ENCODE measurements at regions not wholly inside any gene's neighbourhood (a gene's known extent, or its start where the extent isn't known, plus 50 kb on each side); places are given as distances from the start of the nearest gene placed in this dataset.
"Not testable (repeated sequence)": the region's sequence is repeated elsewhere in the genome, so short reads cannot be mapped to it uniquely, and the experiment has no call there.

DNA sequence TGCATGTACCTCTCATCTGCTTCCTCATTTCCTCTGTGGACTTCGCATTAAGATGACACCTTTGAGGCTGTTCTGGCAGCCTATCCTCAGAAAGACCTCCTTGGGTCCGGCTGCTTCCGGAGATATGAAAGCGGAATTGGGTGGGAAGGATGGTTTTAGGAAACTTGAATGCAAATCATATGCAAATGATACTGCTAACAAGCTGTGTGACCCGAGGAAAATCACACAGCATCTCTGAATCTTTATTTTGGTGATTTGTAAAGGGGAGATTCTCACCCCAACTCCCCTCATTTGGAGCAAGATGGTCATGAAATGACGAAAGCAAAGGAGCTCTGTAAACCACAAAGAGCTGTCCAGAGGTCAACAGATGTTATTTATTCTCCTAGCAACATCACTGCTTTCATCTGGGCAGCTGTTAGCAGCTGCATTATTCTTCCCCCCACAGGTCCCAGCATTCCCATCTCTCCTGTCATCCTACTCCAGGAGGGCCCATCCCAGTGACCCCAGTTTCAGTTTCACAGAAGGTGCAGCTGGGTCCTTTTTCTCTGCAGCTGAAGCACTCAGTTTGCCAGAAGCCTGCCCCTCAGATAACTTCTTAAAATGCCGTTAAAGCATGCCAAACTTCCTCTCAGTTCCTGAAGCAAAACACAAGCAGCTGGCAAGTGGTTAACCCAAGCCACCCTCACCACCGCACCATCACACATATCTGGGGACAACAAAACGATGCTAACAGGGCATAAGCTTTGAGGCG is 269.5 kb downstream of the SEC61B start:
- DNase-seq: no peak

DNA sequence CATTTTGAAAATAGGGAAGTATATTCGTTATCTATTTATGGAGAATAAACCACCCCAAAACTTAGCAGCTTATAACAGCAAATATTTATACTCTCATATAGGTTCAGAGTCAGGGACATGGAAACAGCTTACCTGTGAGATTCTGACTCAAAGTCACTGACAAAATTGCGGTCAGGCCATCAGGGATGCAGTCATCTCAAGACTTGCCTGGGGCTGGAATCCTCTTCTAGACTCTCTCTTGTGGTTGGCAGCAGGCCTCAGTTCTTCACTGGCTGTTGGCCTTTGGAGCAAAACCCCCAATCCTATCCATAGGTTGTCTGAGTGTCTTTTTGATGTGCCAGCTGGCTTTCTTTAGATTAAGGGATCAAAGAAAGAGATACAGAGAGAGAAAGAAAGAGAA is 275.6 kb downstream of the SEC61B start:
- DNase-seq: no peak

DNA sequence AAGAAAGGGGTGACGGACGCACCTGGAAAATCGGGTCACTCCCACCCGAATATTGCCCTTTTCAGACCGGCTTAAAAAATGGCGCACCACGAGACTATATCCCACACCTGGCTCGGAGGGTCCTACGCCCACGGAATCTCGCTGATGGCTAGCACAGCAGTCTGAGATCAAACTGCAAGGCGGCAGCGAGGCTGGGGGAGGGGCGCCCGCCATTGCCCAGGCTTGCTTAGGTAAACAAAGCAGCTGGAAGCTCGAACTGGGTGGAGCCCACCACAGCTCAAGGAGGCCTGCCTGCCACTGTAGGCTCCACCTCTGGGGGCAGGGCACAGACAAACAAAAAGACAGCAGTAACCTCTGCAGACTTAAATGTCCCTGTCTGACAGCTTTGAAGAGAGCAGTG is 276.9 kb downstream of the SEC61B start:
- not testable (repeated sequence) for DNase-seq

DNA sequence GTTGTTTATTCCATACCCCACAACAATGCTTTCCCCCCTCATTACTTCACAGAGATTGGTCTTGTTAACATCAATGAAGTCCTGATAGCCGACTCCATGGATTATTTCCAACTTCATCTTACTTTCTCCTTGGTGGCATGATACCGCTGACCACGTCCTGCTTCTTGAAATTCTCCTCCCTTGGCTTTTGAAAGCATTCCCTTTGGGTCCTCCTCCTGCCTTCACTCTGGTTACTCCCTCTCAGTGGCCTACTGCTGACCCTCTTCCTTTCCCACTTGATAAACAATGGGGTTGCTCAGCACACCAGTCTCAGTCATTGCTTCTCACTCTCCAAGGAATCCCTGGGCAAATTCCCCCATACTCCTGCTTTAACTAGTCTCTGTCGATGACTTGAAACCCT is 283.9 kb downstream of the SEC61B start:
- no peak for DNase-seq

DNA sequence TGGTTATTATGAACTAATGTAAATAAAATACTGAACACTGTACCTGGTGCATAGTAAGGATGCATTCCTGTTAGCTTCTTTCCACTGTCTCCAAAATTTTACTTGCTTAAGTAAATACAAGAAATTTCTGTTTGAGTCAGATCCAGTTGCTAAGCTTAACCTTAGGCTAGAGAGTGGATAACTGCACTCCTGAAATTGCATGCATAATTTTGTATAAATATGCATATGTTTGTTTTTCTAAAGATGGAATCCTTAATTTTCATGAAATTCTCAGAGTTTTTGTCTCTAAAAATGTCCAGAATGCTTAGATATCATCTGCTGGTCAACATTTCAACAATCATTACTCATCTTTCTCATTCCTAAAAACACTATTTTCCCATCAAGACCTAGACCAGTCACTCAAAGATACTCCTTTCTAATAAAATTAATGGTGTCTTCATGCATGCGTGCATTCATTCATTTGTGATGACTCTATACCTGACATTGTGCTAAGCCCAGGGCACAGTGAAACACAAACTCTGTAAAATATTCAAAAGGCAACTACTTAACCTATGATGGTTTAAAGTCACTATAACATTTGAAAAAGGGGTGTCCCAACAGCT is 284.8 kb downstream of the SEC61B start:
- DNase-seq: no peak

DNA sequence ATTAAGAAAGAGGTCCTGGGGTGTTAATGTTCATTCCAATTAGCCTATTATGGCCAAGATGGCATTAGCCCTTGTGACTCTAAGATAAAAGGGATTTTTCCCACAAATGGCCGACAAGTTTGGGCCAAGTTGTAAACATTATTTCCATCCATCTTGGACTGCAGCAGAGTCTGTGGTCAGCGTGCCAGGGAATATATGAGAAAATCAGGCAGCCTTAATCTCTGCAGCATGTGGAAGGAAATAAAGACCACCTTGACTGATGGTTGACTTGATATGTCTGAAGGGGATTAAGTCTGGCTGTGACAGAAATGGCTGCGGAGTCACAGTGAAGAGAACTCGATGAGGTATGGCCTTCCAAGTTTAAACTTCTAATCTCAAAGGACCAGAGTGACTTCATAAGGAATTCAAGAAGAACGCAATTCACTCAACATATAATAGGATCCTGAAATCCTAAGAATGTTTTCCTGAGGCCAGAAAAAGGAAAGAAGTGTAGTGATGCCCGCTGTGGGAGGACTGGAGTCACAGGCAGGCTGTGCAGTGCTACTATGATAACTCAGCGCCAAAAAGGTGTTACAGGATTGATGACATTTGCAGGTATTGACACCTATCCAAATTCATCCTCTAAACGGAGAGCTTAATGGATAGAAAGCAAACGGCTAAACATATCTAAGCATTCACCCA is 287.1 kb downstream of the SEC61B start:
- no peak for DNase-seq

DNA sequence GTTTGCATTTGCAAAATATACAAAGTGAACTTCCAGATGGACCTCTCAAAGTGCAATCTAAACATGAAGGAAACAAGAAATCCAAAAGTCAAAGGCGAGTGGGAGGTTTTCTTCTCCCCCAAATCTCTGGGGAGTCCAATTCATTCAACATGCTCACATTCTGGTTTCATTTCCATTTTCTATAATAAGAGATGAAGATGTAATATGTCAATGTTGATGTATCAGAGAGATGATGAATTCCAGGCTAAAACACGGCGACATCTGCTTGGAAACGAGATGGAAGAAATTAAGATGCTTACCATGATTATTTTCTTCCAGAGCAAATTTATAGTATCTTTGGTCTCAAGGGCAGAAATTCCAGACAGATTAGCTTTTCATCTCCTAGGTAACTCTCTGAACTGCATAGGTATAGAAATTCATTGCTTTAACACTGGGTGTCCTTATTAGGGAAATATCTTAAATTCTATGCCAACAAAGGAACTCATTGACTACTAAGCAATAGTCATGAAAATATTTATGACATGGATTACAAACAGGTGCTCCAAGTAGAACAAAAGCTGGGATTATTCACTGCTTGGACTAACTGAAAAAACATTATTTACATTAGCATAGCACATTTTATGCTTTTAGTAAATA is 287.9 kb downstream of the SEC61B start:
- no peak for DNase-seq

DNA sequence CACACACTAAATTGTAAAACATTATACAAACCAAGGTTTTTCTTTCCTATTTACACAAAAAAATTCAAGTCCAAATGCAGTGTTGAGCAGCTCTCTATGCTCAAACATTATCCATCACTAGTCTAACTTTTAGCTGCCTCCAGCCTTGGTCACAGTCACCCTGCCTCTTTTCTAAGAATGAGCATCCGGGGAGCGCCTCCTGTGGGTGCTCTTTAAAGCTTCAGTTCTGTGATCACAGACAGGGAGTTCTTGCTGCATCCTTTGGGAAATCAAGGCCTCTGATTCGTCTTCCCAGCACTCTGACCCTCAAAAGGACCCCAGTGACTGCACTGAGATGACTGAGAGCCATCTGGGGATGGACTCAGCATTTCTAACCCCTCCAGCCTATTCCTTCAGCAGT is 289.6 kb downstream of the SEC61B start:
- no peak for DNase-seq

DNA sequence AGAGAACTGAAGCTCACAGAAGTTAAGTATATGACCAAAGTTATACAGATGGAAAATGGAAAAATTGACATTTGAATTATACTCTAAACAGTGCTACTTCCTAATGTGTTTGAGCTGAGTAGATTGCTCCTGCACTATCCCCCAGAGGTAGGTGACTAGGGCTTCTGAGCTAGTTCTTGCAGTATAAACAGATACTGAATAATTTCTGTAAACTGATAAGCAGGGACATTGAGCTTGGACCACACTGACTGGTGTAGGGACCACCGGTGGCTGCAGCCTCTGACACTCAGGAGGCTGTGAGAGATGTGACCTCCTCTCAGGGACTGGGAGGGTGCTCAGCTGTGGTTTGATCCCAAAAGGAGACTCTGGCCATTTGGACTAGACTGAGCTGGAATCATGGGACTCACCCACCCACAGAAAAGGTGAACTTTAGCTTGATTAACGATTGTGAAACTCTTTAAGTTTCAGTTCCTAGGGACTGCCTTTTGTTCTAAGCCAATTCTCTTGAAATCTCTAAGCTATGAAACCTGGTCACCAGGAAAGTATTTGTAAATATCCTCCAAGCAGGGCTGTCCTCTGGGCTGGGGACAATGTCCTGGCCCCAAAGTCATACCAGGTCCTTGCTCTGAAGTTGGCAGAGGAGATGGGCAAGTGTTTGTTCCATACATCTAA is 291.5 kb downstream of the SEC61B start:
- no peak for DNase-seq

DNA sequence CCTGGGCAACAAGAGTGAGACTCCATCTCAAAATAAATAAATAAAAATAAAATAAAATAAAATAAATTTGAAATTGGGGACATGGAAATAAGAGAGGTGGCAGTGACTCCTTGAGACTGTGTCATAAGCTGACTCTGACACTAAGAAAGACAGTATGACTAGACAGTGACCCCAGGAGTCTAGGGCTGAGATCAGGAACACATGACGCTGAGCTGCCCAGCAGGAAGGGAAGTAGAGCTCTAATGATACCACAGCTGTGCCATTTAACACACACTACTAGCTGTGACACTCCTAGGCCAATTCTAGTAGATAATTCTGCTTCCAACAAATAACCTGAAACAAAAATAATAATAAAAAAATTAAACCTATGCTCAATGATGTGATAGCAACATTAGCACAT is 293.0 kb downstream of the SEC61B start:
- no peak for DNase-seq

DNA sequence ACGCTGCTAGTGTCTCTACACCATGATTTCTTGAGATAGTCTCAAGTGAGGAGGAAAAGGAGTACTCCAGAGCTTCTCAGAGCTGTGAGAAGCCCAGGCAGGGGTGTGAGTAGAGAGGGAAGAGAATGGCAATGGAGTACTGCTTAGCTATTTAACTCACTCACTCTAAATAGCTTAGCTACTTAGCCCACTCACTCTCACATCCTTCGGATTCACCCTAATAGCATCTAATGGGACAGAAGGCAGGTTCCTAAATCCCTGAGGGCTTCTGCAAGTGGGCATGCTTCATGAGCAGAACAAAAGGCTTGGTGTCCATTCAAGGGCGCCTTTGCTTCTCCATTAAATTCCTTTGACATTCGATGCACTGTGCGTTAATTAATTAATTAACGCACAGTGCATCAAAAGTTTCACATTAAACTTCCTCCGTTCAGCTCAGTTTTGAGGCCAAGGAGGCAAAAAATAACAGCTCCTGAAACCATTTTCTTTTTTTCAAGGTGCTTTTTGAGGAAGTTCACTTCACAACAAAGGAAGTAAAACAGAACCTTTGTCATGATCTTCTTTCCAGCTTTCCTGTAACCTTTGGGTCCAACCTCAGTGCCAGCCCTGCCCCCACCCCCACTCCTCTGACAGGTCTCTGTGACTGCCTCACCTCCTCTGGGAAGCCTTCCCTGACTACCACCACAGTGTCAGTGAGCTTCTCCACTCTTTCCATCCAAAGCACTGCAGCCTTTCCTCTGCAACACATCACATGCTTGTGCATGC is 294.0 kb downstream of the SEC61B start:
- DNase-seq: no peak

DNA sequence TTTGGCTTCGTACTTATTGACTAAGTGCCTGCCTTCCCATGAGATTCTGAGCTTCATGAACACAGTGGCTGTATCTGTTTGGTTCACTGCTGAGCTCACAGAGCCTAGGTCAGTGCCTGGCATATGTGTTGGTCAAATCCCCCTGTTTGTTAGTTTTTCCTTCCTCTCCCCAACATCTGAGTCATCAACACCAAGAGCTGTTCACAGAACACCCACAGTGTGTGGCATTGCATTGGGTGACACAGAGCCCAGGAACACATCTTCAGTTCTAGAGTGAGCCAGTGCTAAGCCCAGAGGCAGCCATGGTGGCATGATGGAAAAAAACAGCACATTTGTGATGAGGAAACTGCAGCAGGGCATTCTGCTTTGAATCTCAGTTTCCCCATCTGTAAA is 294.6 kb downstream of the SEC61B start:
- DNase-seq: no peak

DNA sequence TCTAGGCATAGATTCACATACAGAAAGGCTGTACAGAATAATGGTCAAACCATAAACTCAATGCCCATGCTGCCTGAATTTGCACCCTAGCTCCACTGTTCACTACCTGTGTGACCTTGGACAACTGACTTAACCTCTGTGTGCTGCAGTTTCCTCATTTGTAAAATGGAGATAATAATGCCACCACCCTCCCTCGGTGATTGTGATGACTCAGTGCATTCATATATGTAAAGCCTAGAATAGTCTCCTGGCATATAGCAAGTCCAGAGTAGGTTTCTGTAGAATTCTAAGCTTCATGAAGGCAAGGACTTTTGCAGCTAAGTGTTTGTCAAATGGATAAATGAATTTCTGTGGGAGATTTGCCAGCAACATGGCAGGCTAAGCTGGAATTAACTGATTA is 297.8 kb upstream of the NR4A3 start:
- no peak for DNase-seq

DNA sequence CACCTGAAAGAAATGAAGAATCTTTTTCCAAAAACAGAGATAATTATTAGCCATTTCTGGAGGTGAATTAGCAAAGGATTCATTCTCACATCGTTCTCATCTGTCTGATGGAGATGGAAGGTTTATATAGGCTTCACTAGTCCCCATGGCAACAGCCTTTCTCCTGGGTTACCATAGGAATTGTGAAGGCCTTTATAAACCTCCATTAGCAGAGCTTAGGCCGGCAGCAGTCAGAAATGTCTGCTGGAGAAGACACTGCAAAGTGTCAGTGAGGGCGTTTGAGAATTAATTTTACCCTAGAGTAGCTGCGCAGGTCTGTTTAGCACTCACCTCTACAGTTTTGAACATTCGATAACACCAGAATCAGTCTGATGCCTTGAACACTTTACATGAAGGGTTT is 290.4 kb upstream of the NR4A3 start:
- no peak for DNase-seq

DNA sequence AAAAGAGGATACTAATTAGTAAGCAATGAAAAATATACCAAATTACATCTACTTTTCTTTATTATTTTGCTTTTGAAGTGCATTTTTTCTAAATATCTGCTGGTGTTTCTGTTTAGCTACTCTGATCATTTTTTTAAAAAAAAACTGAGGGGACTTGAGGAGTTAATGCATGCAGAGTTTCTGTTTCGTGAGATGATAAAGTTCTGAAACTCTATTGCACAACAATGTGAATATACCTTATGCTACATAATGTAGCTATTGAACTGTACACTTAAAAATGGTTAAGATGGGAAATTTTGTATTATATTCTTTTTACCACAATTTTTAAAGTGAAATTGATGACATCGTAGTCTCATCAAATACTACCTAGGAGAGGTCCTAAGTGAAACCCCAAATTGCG is 288.3 kb upstream of the NR4A3 start:
- DNase-seq: no peak

DNA sequence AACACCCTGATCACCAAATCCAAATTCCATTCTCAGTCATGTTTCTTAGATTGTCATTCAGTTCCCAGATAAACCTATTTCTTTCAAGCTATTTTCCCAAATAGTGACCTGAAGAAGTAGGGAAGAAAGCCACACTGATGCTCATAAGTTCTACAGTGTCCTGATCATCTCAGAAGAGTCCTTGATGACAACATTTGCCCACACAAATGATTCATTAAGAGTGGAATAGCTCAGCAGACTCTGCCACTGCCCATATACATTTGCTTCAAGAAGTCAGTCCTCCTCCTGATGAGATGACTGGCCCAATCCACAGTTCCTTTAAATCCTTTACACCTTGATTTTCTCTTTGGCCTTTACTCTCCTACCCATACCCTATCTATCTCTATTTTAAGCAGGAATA is 283.7 kb upstream of the NR4A3 start:
- no peak for DNase-seq

DNA sequence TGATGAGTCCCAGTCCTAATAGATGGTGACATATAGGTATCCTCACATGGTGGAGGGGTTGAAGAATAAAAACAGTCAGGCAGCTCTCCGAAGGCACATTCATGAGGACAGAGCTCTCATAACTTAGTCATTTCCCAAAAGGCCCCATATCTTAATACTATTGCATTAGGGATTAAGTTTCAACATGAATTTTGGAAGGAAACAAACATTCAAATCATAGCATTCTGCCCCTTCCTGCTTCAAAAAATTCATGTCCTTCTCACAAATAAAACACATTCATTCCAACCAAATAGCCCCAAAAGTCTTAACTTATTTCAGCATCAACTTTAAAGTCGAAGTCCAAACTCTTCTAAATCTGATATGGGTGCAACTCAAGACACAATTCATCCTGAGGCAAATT is 277.2 kb upstream of the NR4A3 start:
- DNase-seq: no peak

DNA sequence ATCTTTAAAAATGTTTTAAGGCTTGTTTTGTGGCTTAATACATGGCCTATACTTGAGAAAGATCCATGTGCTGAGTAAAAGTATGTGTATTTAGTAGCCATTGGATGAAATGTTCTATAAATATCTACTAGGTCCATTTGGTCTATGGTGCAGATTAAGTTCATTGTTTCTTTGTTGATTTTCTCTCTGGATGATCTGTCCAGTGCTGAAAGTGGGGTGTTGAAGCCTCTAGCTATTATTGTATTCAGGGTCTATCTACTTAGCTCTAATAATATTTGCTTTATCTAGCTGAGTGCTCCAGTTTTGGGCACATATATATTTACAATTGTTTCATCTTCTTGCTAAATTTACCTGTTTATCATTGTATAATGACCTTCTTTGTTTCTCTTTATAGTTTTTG is 272.2 kb upstream of the NR4A3 start:
- DNase-seq: no peak

DNA sequence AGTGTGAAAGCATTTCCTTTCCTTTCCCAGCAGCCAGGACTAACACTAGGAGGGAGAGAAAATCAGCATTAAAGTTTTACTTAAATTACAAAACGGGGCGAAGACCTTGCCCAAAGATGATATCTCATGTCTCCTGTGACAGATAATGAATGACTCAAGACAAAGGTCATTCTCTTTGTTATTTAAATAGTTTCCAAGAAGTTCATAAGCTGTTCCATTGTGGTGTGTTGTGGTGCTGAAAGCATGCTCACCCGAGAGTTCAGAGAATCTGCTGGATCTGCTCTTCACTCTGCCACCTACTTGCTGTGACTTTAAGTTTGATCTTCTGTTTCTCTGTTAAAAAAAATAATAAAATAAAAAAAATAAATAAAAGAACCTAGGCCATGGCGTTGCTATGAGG is 265.9 kb upstream of the NR4A3 start:
- DNase-seq: no peak

DNA sequence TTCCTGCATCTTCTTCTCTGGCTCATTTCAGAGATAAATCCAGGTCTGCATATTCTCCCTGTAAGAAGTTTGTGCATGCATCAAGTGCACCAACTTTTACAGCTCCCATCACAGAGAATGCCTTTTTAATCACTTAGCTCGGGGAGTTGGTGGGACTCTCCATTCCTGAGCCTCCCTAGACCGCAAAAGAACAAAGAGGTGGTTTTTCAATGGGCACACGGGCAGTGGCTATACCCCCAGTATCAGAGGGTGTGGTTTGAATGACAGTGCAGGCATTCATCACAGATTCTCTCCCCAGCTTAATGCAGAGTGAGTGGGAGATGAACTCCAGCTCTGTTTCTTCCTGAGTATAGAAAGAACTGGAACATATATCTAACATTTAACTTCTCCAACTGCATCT is 264.7 kb upstream of the NR4A3 start:
- DNase-seq: no peak

DNA sequence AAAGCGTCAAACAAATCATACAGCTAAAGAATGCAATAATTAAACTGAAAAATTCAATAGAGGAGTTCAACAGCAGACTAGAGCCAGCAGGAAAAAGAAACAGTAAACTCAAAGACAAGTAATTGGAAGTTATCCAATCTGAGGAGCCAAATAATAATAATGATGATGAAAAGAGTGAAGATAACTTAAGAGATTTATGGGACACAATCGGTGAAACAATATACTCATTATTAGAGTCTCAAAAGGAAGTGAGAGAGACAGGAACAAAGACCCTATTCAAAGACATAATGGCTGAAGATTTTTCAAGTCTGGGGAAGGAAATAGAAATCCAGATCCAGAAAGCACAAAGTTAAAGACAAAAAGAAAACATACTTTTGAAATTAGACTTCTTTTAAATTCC is 263.9 kb upstream of the NR4A3 start:
- no peak for DNase-seq

DNA sequence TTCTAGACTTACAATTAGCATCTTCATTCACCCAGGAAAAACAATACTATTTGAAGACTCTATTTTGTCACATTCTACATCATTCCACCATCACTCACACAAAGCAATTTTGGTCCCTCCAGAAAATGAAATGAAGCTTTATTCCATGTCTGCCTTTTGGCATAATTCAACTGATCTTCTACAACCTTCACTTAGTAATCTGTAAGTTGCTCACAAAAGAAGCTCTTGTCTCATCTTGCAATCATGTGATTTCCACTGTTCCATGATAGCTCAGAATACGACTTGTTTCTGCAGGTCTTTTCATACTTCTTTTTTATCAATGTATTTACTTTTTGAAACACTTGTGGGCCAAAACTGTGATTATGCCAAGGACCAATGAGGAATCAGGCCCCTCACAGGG is 261.9 kb upstream of the NR4A3 start:
- no peak for DNase-seq

DNA sequence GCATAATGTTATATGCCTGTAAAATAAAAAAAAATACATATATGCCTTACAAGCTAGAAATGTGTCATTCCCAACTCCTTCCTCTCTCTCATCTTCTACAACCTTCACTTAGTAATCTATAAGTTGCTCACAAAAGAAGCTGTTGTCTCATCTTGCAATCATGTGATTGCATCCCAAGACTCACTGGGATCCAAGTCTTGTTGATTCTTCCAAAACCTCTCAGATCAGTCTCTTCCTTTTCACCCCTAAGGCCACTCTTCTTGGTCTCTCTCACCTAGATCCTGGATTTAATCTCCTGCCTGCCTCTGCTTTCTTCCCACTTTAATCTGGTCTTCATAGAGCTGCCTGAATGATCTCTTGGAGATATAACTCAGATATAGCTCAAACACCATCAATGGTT is 261.1 kb upstream of the NR4A3 start:
- no peak for DNase-seq
